ENCODE measurements at regions not wholly inside any gene's neighbourhood (a gene's known extent, or its start where the extent isn't known, plus 50 kb on each side); places are given as distances from the start of the nearest gene placed in this dataset.

DNA sequence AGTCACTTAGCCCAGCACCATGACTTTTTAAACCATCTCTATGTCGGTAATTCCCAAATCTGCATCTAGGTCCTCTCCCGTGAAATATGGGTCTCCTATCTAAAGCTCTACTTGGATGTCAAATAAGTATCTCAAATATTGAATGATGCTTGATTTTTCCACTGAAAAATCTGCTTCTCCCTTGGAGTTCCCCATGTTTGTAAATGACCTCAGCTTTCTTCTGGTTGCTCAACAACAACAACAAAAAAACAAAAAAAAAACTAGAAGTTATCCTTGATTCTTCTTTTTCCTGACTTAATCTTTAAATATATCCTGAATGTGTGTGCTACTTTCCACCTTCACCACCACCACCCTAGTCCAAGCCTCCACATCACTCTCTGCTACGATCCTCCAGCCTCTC is 307.5 kb upstream of the UBE2E2 start:
- no peaks in the 10 kb centered on the region for H3K9me3 ChIP-seq
- WGBS, 2 donors = 93% methylated on average over 3 of the region's 3 CpGs
- no peaks in the 10 kb centered on the region for H3K36me3 ChIP-seq
- no peak overlapping the region for H3K4me3 ChIP-seq
- no peak for DNase-seq
- H3K27ac ChIP-seq = no peak overlapping the region
- TF ChIP-seq POLR2A (IDR thresholded peaks at IDR 0.05) = no peak
- TF ChIP-seq, protein P1, sequence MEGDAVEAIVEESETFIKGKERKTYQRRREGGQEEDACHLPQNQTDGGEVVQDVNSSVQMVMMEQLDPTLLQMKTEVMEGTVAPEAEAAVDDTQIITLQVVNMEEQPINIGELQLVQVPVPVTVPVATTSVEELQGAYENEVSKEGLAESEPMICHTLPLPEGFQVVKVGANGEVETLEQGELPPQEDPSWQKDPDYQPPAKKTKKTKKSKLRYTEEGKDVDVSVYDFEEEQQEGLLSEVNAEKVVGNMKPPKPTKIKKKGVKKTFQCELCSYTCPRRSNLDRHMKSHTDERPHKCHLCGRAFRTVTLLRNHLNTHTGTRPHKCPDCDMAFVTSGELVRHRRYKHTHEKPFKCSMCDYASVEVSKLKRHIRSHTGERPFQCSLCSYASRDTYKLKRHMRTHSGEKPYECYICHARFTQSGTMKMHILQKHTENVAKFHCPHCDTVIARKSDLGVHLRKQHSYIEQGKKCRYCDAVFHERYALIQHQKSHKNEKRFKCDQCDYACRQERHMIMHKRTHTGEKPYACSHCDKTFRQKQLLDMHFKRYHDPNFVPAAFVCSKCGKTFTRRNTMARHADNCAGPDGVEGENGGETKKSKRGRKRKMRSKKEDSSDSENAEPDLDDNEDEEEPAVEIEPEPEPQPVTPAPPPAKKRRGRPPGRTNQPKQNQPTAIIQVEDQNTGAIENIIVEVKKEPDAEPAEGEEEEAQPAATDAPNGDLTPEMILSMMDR (IDR thresholded peaks at IDR 0.05) = no peak
- TF ChIP-seq POLR2AphosphoS5 (IDR thresholded peaks at IDR 0.05) = no peak
- no peak for TF ChIP-seq EP300 (IDR thresholded peaks at IDR 0.05)
- peaks cover 0 to 54% (median 38%) of the 10 kb centered on the region in 4 donors for H3K4me1 ChIP-seq
- no peaks in the 10 kb centered on the region for H3K27me3 ChIP-seq
- intact Hi-C loops (cut with DNase I) = no loop called here

DNA sequence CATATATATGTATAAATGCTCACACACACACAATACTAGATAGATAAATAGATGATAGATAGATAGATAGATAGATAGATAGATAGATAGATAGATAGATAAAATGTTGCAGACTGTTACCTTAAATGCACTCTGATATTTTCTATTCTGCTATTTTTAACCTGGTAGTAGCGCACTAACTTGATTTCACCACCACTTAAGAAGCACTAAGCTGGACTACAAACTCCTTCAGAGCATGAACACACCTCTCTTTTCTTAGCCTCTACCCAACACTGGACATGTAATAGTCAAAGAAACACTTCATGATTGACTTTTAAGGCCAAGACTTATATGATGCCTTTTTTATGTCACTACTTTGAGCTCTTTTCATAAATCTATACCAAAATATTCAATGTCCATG is 304.6 kb upstream of the UBE2E2 start:
- 93 to 94% methylated on average over 1 of the region's 1 CpG for WGBS, 2 donors
- intact Hi-C loops (cut with DNase I) = no loop called here
- H3K9me3 ChIP-seq = peaks cover 0 to 3% (median 0%) of the 10 kb centered on the region in 4 donors
- H3K4me1 ChIP-seq = peaks cover 0 to 42% (median 31%) of the 10 kb centered on the region in 4 donors
- no peak for TF ChIP-seq POLR2AphosphoS5 (IDR thresholded peaks at IDR 0.05)
- TF ChIP-seq POLR2A (IDR thresholded peaks at IDR 0.05) = no peak
- TF ChIP-seq EP300 (IDR thresholded peaks at IDR 0.05) = no peak
- H3K27me3 ChIP-seq = no peaks in the 10 kb centered on the region
- H3K36me3 ChIP-seq = no peaks in the 10 kb centered on the region
- no peak overlapping the region for H3K4me3 ChIP-seq
- H3K27ac ChIP-seq = no peak overlapping the region
- no peak for DNase-seq

DNA sequence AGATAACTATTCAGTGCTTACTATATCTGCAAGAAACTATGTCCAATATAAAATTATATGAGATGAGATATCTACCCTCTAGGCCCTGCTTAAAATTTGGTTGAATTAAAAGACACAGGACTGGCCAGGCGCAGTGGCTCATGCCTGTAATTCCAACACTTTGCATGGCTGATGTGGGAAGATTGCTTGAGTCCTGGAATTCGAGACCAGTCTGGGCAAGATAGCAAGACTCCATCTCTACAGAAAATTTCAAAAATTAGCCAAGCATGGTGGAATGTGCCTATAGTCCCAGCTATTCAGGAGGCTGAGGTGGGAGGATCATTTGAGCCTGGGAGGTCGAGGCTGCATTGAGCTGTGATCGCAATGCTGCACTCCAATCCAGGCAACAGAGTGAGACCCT is 303.7 kb upstream of the UBE2E2 start:
- DNase-seq = no peak
- Histone ChIP-seq H3K4me3 (no peak overlapping the region), H3K27me3 (no peaks in the 10 kb centered on the region), H3K36me3 (no peaks in the 10 kb centered on the region), H3K4me1 (peaks cover 0 to 33% (median 22%) of the 10 kb centered on the region in 4 donors), H3K27ac (no peak overlapping the region), H3K9me3 (peaks cover 0 to 3% (median 0%) of the 10 kb centered on the region in 4 donors)
- intact Hi-C loops (cut with DNase I) = no loop called here
- TF ChIP-seq POLR2A (IDR thresholded peaks at IDR 0.05) (no peak), EP300 (IDR thresholded peaks at IDR 0.05) (no peak), POLR2AphosphoS5 (IDR thresholded peaks at IDR 0.05) (no peak)
- TF ChIP-seq, protein P1 (IDR thresholded peaks at IDR 0.05) = no peak
- WGBS, 2 donors = 91 to 93% methylated on average over 4 of the region's 4 CpGs

DNA sequence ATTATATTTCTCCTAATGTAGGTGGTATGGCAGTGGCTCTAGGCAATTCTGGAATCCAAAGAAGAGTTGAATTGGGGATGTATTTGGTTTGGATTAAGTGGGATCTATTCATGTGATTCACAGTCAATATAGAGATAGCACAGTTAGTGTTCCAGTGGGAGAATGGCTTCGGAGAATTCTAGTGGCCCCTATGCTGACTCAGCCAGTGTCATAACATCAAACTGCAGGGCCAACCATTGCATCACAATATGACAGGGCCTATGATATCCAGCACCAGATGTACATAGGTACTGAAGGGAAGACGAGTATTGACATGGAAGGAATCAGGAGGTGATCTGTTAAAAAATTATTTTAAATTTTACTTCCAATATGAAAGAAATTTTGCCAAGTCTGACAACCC is 302.8 kb upstream of the UBE2E2 start:
- intact Hi-C loops (cut with DNase I) = loop anchor here (10.0 kb wide), 1 partner anchor 215 kb away; no protein-coding TSS in a partner anchor

DNA sequence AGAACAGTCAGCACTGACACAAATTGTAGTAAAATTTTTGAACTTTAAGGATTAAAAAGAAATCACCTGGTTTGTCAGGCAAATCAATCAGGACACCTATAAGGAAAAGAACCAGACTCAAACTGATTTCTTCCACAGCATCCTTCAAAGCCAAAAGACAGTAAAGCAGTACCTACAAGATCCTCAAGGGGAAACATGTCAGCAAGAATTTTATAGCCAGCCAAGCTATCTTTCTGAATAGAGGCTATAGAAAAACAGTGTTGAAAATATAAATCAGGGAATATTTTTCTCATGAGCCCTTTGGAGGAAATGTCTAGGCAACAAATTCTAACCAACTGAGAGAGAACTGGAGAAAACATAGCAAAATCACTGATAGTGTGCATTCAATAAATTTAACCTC is 301.4 kb upstream of the UBE2E2 start:
- DNase-seq = no peak
- intact Hi-C loops (cut with DNase I) = loop anchor here (10.0 kb wide), 1 partner anchor 217 kb away; no protein-coding TSS in a partner anchor
- TF ChIP-seq POLR2AphosphoS5 (IDR thresholded peaks at IDR 0.05) (no peak), EP300 (IDR thresholded peaks at IDR 0.05) (no peak)
- TF ChIP-seq, protein P1 (IDR thresholded peaks at IDR 0.05) = no peak

More for the DNA sequence above, 302.8 kb upstream of the UBE2E2 start:
- TF ChIP-seq, protein P1 (IDR thresholded peaks at IDR 0.05) = no peak
- TF ChIP-seq POLR2A (IDR thresholded peaks at IDR 0.05) (no peak), POLR2AphosphoS5 (IDR thresholded peaks at IDR 0.05) (no peak), EP300 (IDR thresholded peaks at IDR 0.05) (no peak)
- Histone ChIP-seq H3K27me3 (no peaks in the 10 kb centered on the region), H3K36me3 (no peaks in the 10 kb centered on the region), H3K4me1 (peaks cover 0 to 25% (median 15%) of the 10 kb centered on the region in 4 donors), H3K27ac (no peak overlapping the region), H3K4me3 (no peak overlapping the region), H3K9me3 (peaks cover 0 to 3% (median 0%) of the 10 kb centered on the region in 4 donors)
- 93 to 94% methylated on average over 2 of the region's 2 CpGs for WGBS, 2 donors
- DNase-seq = no peak

More for the DNA sequence above, 301.4 kb upstream of the UBE2E2 start:
- H3K9me3 ChIP-seq = peaks cover 0 to 3% (median 0%) of the 10 kb centered on the region in 4 donors
- H3K4me1 ChIP-seq = peaks cover 0 to 21% (median 13%) of the 10 kb centered on the region in 4 donors
- no peaks in the 10 kb centered on the region for H3K27me3 ChIP-seq
- H3K27ac ChIP-seq = no peak overlapping the region
- no peak overlapping the region for H3K4me3 ChIP-seq
- H3K36me3 ChIP-seq = no peaks in the 10 kb centered on the region
